OCI-LY7 (cell line): ENCODE measurements at regions not wholly inside any gene's neighbourhood (a gene's known extent, or its start where the extent isn't known, plus 50 kb on each side); places are given as distances from the start of the nearest gene placed in this dataset.

Experiments used
- BruUV-seq: library from RNA; stranded (reverse); fragments of 400-500 nt; replicated peaks from 2 replicates; lab custom pipeline; 2021; lab: Mats Ljungman, UMichigan
- CTCF ChIA-PET: fragments of 300-600 bp; sonication (Branson Sonifier 250); formaldehyde crosslinking; loops from one replicate; lab custom pipeline; 2022; ENCODE audit warnings: antibody characterized with exemption; ENCODE audit not compliant: unreplicated experiment; lab: Charles Lee
- POLR2A ChIA-PET: fragments of 300-600 bp; sonication (Branson Sonifier 250); formaldehyde crosslinking; loops from one replicate; lab custom pipeline; 2022; ENCODE audit warnings: antibody characterized with exemption; lab: Charles Lee
- DNase-seq: peaks from one replicate; pipeline ENCODE4 v3.0.0-alpha.2; 2015; ENCODE audit warnings: low spot score
- H2AFZ ChIP-seq: fragments of 200-600 bp; sonication (generic), shearing (Covaris generic); 2 replicates; pipeline ENCODE4 v1.6.1; 2014; ENCODE audit warnings: mild to moderate bottlenecking, antibody characterized with exemption, low read length, moderate library complexity
- H3K27ac ChIP-seq: fragments of 200-600 bp; sonication (generic); 2 replicates; pipeline ENCODE4 v1.5.1; 2014; ENCODE audit warnings: mixed run types, low read depth, mild to moderate bottlenecking, moderate library complexity, low read length, inconsistent platforms; ENCODE audit not compliant: poor library complexity, severe bottlenecking
- H3K36me3 ChIP-seq: fragments of 200-600 bp; sonication (generic); 2 replicates; pipeline ENCODE4 v1.6.1; 2014; ENCODE audit warnings: mild to moderate bottlenecking, antibody characterized with exemption, low read length, moderate library complexity, mixed read lengths; ENCODE audit not compliant: insufficient read depth
- H3K4me1 ChIP-seq: fragments of 200-600 bp; sonication (generic); 2 replicates; pipeline ENCODE4 v1.5.1; 2014; ENCODE audit warnings: mild to moderate bottlenecking, low read length; ENCODE audit not compliant: insufficient read depth, poor library complexity, severe bottlenecking
- H3K4me2 ChIP-seq: fragments of 200-600 bp; sonication (generic); 2 replicates; pipeline ENCODE4 v1.6.1; 2014; ENCODE audit warnings: mild to moderate bottlenecking, low read length
- H3K4me3 ChIP-seq: fragments of 200-600 bp; sonication (generic); 2 replicates; pipeline ENCODE4 v1.5.1; 2014; ENCODE audit warnings: mild to moderate bottlenecking, low read depth, low read length; ENCODE audit not compliant: poor library complexity, severe bottlenecking
- H3K79me2 ChIP-seq: fragments of 200-600 bp; sonication (generic); 2 replicates; pipeline ENCODE4 v1.6.1; 2016; ENCODE audit warnings: low read depth, mild to moderate bottlenecking, low read length, moderate library complexity, mixed read lengths; ENCODE audit not compliant: insufficient read depth
- H3K9me2 ChIP-seq: fragments of 200-600 bp; sonication (generic); 2 replicates; pipeline ENCODE4 v1.6.1; 2016; ENCODE audit warnings: mild to moderate bottlenecking, low read length, mixed read lengths; ENCODE audit not compliant: insufficient read depth
- H3K9me3 ChIP-seq: fragments of 200-600 bp; sonication (generic); 2 replicates; pipeline ENCODE4 v1.6.1; 2014; ENCODE audit warnings: mild to moderate bottlenecking, mixed run types, low read length, mixed read lengths
- H4K20me1 ChIP-seq: fragments of 200-600 bp; sonication (generic); 2 replicates; pipeline ENCODE4 v1.6.1; 2014; ENCODE audit warnings: mild to moderate bottlenecking, antibody characterized with exemption, low read length, moderate library complexity, mixed read lengths; ENCODE audit not compliant: insufficient read depth
- CTCF ChIP-seq: fragments of 200-600 bp; sonication (generic); conservative IDR thresholded peaks from 2 replicates; pipeline ENCODE4 v1.5.1; 2014; ENCODE audit warnings: mild to moderate bottlenecking, antibody characterized with exemption, low read length, moderate library complexity, mixed read lengths
- EZH2phosphoT487 ChIP-seq: fragments of 200-600 bp; sonication (generic); IDR thresholded peaks from 2 replicates; pipeline ENCODE4 v1.6.1; 2018; ENCODE audit warnings: low read depth, borderline replicate concordance, mild to moderate bottlenecking, mixed run types, antibody characterized with exemption, low read length, moderate library complexity, mixed read lengths
- intact Hi-C: fragments of 100-400 bp; cut with micrococcal nuclease; formaldehyde crosslinking; loops from one replicate; pipeline ENCODE4 v1.10.0; 2022; ENCODE audit not compliant: unreplicated experiment

- ChIA-PET CTCF (no interaction called here), POLR2A (no interaction called here)
- Histone ChIP-seq H3K27ac (no peak overlapping the region), H3K9me2 (no peaks in the 10 kb centered on the region), H3K4me3 (no peak overlapping the region), H3K9me3 (no peaks in the 10 kb centered on the region), H3K4me2 (no peak overlapping the region), H3K79me2 (no peaks in the 10 kb centered on the region), H3K36me3 (no peaks in the 10 kb centered on the region), H3K4me1 (no peaks in the 10 kb centered on the region), H2AFZ (no peak overlapping the region), H4K20me1 (no peaks in the 10 kb centered on the region)
- intact Hi-C loops: no loop called here
- TF ChIP-seq EZH2phosphoT487 (no peak), CTCF (no peak)
- no peak for DNase-seq
- BruUV-seq: no TSS peak
Observed at GRCh38 chr10:33390046-33390445, 55.6 kb upstream of the NRP1 start.

GRCh38 chr10:33388785-33389184 lies 54.3 kb upstream of the NRP1 start:
- H2AFZ ChIP-seq: no peak overlapping the region
- no peaks in the 10 kb centered on the region for H3K36me3 ChIP-seq
- H3K9me2 ChIP-seq: no peaks in the 10 kb centered on the region
- TF ChIP-seq CTCF (no peak), EZH2phosphoT487 (no peak)
- intact Hi-C loops: no loop called here
- no peak overlapping the region for H3K27ac ChIP-seq
- H3K4me3 ChIP-seq: no peak overlapping the region
- no peak overlapping the region for H3K4me2 ChIP-seq
- no peaks in the 10 kb centered on the region for H3K4me1 ChIP-seq
- H3K79me2 ChIP-seq: no peaks in the 10 kb centered on the region
- no peaks in the 10 kb centered on the region for H3K9me3 ChIP-seq
- ChIA-PET CTCF (no interaction called here), POLR2A (no interaction called here)
- no peaks in the 10 kb centered on the region for H4K20me1 ChIP-seq
- BruUV-seq: no TSS peak
- no peak for DNase-seq

- Histone ChIP-seq H3K4me3 (no peak overlapping the region), H3K4me1 (no peaks in the 10 kb centered on the region), H3K27ac (no peak overlapping the region), H2AFZ (no peak overlapping the region), H4K20me1 (no peaks in the 10 kb centered on the region), H3K79me2 (no peaks in the 10 kb centered on the region), H3K36me3 (no peaks in the 10 kb centered on the region), H3K9me2 (no peaks in the 10 kb centered on the region), H3K4me2 (no peak overlapping the region), H3K9me3 (no peaks in the 10 kb centered on the region)
- DNase-seq: no peak
- BruUV-seq: no TSS peak
- ChIA-PET CTCF (no interaction called here), POLR2A (no interaction called here)
- TF ChIP-seq EZH2phosphoT487: no peak
- TF ChIP-seq CTCF: no peak
- intact Hi-C loops: no loop called here
Observed at GRCh38 chr10:33388382-33388781, 53.9 kb upstream of the NRP1 start.
